WTC11 (cell line): ENCODE measurements at regions not wholly inside any gene's neighbourhood (a gene's known extent, or its start where the extent isn't known, plus 50 kb on each side); places are given as distances from the start of the nearest gene placed in this dataset.

Experiments
- CTCF ChIP-seq: fragments of 200-600 bp; IDR thresholded peaks from 2 replicates; pipeline ENCODE4 v1.8.0; 2022; ENCODE audit warnings: antibody characterized with exemption
- IRF1 ChIP-seq: sonication (generic); formaldehyde crosslinking; IDR thresholded peaks from 2 replicates; pipeline ENCODE4 v1.8.0; 2023; ENCODE audit warnings: missing genetic modification reagents
- SMAD3 ChIP-seq: sonication (generic); formaldehyde crosslinking; IDR thresholded peaks from 2 replicates; pipeline ENCODE4 v1.8.0; 2022; ENCODE audit warnings: missing genetic modification reagents, mild to moderate bottlenecking, borderline replicate concordance
- SP1 ChIP-seq: sonication (generic); formaldehyde crosslinking; conservative IDR thresholded peaks from 2 replicates; pipeline ENCODE4 v1.8.1; 2022; ENCODE audit warnings: missing genetic modification reagents
- TF ChIP-seq, protein P1 (sequence below): sonication (generic); formaldehyde crosslinking; IDR thresholded peaks from 2 replicates; pipeline ENCODE4 v1.8.0; 2022; ENCODE audit warnings: mild to moderate bottlenecking, missing genetic modification reagents
- TF ChIP-seq, protein P2 (sequence below): sonication (generic); formaldehyde crosslinking; IDR thresholded peaks from 2 replicates; pipeline ENCODE4 v1.8.0; 2022; ENCODE audit warnings: mild to moderate bottlenecking, missing genetic modification reagents

- no peak for TF ChIP-seq CTCF
- no peak for TF ChIP-seq SMAD3 (CRISPR knock-in tag)
- TF ChIP-seq, protein P1, sequence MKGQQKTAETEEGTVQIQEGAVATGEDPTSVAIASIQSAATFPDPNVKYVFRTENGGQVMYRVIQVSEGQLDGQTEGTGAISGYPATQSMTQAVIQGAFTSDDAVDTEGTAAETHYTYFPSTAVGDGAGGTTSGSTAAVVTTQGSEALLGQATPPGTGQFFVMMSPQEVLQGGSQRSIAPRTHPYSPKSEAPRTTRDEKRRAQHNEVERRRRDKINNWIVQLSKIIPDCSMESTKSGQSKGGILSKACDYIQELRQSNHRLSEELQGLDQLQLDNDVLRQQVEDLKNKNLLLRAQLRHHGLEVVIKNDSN: no peak
- TF ChIP-seq, protein P2, sequence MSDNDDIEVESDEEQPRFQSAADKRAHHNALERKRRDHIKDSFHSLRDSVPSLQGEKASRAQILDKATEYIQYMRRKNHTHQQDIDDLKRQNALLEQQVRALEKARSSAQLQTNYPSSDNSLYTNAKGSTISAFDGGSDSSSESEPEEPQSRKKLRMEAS (CRISPR knock-in tag): no peak
- TF ChIP-seq SP1 (CRISPR knock-in tag): no peak
- TF ChIP-seq IRF1: no peak
Observed at GRCh38 chr11:116173506-116173905, 599.3 kb downstream of the BUD13 start.
